NCI-H1930 (cell line): ENCODE measurements at regions not wholly inside any gene's neighbourhood (a gene's known extent, or its start where the extent isn't known, plus 50 kb on each side); places are given as distances from the start of the nearest gene placed in this dataset.

Experiments used
- DNase-seq, 2 experiments: peaks; one replicate each; lab custom pipeline; 2025; lab: John Stamatoyannopoulos, UW

- DNase-seq, result no peak
Measured at GRCh38 chr2:67462738-67463496, 65.8 kb downstream of the ETAA1 start.

DNA sequence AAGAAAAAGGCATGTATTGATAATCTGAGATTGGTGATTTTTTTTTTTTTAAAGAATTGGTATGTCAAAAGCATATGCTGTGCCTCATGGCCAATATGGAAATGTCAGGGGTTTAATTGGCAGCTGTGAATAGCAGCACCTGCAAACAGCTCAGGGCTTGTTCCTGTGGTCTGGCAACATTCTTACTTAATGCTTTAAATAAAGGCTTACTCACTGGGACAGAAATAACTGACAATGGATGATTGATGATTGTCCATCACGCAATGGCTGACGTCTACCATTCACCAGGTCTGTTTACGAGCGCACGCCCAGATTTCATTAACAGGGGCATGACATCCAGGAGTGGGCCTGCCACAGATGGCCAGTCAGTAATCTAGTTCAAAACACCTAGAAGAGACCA, 66.7 kb downstream of the ETAA1 start:
- DNase-seq, result peak; percentile 76 to 88

- DNase-seq, result no peak
Measured at GRCh38 chr2:67465623-67466022, 68.5 kb downstream of the ETAA1 start.

DNA sequence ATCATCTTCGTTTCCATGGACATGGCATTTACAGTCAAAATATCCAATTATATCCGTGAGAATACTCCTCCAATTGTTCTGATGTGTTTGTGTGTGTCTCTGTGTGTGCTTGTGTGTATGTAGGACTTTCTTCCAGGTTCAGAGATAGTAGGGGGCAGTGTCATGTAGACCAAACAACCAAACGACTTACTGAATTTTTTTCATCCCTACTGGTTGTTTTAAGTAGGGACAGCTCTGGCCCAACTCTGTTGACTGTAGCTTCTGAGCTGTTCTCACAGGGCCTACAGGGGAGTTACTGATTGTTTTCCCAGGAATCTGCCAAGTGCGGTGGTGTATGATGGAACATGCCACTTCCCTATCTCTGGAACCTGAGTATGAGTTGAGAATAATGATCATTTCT, 69.6 kb downstream of the ETAA1 start:
- DNase-seq, result no peak

GRCh38 chr2:67471681-67472080, 74.5 kb downstream of the ETAA1 start:
- no peak for DNase-seq

DNA sequence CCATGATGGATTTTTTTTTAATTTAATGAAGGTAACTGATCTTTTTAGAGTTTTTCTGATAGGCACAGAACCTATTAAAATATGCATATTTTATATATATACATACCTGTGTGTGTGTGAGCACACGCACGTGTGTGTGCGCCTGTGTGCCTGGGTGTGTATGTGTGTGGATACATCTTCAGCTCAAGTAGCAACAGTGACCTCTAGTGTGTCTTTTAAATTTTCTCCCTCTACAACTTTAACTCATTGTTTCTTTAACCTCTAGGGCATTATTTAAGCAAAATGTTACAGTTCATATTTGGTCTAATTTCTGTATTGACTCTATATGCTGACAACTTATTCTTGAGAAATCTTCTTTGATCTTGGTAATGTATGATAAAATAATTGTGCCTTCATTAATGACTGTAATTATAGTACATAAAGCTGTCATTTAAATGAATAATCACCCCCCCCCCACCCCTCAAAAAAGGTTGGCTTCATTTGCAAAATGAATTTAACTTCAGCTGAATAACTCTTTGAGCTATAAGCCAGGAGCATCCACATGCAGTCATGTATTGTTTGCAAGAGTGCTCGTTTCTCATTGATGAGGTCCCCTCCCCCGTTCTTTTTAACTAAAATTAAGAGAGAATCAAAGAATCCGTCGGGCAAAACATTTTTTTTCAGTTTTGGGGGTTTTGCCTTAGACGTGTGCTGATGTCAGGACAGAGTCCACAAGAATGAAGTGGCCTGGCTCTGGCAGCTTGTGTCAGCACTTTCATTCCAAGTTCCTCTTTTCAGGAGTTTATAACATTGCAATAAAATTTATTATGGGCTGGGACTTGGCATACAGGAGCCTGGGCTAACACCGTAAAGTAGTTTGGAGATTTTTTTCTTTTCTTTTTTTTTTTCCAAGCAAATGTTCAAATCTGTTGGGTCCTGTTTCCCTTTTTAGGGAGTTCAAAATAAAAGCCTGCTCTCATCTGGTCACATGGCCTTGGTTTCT, 80.0 kb downstream of the ETAA1 start:
- no peak for DNase-seq

- DNase-seq, result no peak
Measured at GRCh38 chr2:67479261-67479660, 82.1 kb downstream of the ETAA1 start.

DNA sequence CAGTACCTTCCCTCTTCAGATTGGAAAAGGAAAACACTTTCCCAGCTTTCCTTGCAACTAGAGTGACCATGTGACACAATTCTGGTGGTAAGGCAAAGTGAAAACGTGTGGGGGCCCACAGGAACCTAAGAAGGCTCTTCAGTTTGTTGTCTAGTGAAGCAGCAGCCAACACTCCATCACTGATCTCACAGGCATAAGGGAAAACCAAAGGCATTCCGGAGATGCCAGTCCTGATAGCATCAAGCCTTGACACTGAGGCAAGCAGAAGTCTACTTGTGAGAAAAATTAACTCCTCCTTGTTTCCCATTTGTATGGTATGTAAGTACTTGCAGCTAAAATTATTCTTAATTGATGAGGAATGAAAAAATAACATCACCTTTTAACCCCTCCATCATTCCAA, 88.3 kb downstream of the ETAA1 start:
- no peak for DNase-seq

- DNase-seq, result no peak
Measured at GRCh38 chr2:67486041-67486796, 89.1 kb downstream of the ETAA1 start.

DNA sequence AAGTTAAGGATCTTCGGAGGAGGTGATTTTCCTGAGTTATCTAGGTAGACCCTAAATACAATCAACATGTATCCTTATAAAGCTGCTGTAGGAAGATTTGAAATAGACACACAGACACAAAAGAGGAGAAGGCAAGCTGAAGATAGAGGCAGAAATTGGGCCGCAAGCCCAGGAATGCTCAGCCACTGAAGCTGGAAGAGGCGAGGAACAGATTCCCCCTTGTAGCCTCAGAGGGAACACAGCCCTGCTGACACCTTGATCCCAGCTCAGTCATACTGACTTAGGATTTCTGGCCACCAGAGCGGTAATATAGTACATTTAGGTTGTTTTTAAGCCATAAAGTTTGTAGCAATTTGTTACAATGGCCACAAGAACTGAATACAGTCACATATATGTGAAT, 90.9 kb downstream of the ETAA1 start:
- DNase-seq, result no peak

GRCh38 chr2:67489396-67489795, 92.3 kb downstream of the ETAA1 start:
- DNase-seq, result no peak

GRCh38 chr2:67498931-67499330, 101.8 kb downstream of the ETAA1 start:
- DNase-seq, result no peak

- no peak for DNase-seq
Measured at GRCh38 chr2:67499989-67500388, 102.9 kb downstream of the ETAA1 start.

DNA sequence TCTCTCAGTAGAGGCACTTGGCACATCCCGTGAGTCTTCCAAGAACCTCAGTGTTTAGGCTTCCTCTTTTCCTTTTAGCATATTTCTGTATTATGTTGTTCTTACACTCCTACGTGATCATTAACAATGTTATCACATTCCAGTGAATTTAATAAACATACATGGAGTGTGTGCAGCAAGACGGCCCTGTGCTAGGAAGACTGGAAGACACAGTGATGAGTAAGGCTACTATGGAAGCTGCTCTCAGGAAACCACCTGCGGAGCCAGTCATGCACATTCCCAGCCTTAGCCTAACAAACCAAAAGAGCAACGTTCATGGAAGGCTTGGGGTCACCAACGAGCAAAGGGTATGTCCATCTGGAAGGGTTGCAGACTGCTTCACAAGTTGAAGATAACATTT, 103.4 kb downstream of the ETAA1 start:
- DNase-seq, result no peak

- DNase-seq, result no peak
Measured at GRCh38 chr2:67502346-67503065, 105.4 kb downstream of the ETAA1 start.

DNA sequence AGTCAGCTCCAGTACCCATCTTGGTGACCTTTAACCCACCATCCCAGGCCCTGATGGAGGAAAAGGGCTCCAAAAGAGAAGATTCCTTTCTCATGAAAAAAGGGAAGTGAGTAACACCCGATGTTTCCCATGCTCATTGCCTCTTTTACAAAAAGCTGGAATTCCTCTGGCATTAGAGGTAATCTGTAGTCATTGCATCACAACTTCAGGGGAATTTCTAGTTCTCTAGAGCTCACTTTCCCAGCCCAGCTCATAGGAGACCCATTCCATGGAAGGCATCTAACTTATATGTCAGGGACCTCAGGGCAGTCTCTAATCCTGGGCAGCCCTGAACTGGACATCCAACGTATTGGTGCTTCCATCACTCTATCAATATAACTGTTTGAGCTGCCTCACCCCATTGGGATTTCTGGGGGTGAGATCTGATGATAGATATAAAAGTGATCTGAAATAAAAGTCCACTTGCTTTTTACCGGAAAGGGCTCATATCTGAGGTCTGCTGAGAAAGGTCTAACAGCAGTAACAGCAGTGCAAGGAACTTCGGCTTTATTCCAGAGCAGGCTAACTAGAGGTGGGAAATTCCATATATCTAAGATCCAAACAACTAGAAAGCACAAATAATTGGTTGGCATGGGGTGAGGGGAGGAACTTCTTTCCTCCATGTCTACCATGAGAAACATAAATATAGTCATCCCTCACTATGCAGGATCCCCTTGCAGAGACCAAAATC, 106.1 kb downstream of the ETAA1 start:
- DNase-seq, result no peak

GRCh38 chr2:67510745-67511144, 113.6 kb downstream of the ETAA1 start:
- no peak for DNase-seq

DNA sequence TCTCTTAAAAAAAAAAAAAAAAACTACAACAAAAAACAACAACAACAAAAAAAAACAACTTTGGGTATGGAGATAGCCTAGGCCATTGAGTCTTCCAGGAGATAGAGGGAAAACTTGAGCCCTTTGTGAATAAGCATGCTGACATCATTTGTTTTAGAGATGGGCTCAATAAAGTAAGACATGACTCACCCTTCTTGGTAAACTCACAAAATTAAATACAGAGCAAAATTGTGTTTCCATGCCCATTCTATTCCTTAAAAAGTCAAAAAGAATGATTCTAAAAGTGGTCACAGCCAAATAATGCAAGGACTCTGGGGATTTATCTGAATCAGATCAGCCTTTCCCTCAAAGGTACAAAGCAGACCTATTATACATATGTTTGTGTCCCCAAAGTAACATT, 117.4 kb downstream of the ETAA1 start:
- no peak for DNase-seq

DNA sequence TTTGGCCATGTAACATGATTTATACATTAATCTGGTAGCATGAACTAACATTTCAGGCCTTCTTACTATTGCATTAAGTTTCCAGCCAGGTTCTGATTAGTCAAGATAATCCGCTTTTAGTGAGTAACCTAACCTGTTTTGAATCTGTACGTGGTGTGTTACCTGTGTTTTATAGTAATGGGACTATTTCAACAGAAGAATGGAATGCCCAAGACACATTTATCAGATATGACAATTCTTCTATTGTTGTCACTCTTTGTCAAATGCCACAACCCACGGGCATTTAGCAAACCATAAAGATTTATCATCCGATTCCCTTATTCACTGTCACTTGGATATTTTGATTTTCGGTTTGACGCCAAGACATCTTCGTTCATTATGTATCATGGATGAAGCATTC, 117.9 kb downstream of the ETAA1 start:
- no peak for DNase-seq

- DNase-seq, result no peak
Measured at GRCh38 chr2:67515538-67515937, 118.4 kb downstream of the ETAA1 start.

GRCh38 chr2:67516362-67516761, 119.2 kb downstream of the ETAA1 start:
- peak in 1 of 2 experiments; percentile 0 for DNase-seq
